HCT116 (cell line): ENCODE measurements at regions not wholly inside any gene's neighbourhood (a gene's known extent, or its start where the extent isn't known, plus 50 kb on each side); places are given as distances from the start of the nearest gene placed in this dataset.

Experiments
- ATAC-seq: fragments of 200-7000 bp; cut with Tn5 transposase; 2 replicates; pipeline ENCODE4 v1.9.1; 2020; ENCODE audit warnings: mild to moderate bottlenecking, moderate library complexity
- BruUV-seq: library from RNA; stranded (reverse); fragments of 400-500 nt; replicated peaks from 2 replicates; lab custom pipeline; 2021; lab: Mats Ljungman, UMichigan
- CTCF ChIA-PET: fragments of 300-600 bp; sonication (Branson Sonifier 250); formaldehyde crosslinking; loops from one replicate; lab custom pipeline; 2021; ENCODE audit warnings: antibody characterized with exemption; lab: Charles Lee
- POLR2A ChIA-PET: fragments of 300-600, 350-600 bp; sonication (Branson Sonifier 250); formaldehyde crosslinking; loops from one replicate; lab custom pipeline; 2021; ENCODE audit warnings: antibody characterized with exemption; lab: Charles Lee
- RAD21 ChIA-PET, 2 experiments: fragments of 300-600 bp; sonication (Branson Sonifier 250); formaldehyde crosslinking; loops; one replicate each; lab custom pipeline; 2023; ENCODE audit warnings: low total read pairs in 2 of 2; ENCODE audit not compliant: uncharacterized antibody in 2 of 2, unreplicated experiment in 2 of 2, low non-redundant PET in 1 of 2; lab: Charles Lee
- DNase-seq: peaks from one replicate; pipeline ENCODE4 v3.0.0-alpha.2; 2010; ENCODE audit warnings: low read depth, low spot score
- H2AFZ ChIP-seq: fragments of 200-600 bp; shearing (Covaris generic), sonication (generic); 2 replicates; pipeline ENCODE4 v1.6.1; 2017; ENCODE audit warnings: low read depth, mixed run types, mixed read lengths, antibody characterized with exemption, low read length; ENCODE audit not compliant: poor library complexity, severe bottlenecking
- H3K27ac ChIP-seq: 2 replicates; pipeline ENCODE4 v1.5.1; 2012; ENCODE audit warnings: low read depth, low read length
- H3K27me3 ChIP-seq: fragments of 200-600 bp; sonication (generic); 2 replicates; pipeline ENCODE4 v1.6.1; 2016; ENCODE audit warnings: mixed run types, low read length, mixed read lengths; ENCODE audit not compliant: insufficient read depth
- H3K36me3 ChIP-seq, 2 experiments: fragments of 200-500 bp in 1 of 2; fragments of 200-600 bp in 1 of 2; sonication (Bioruptor generic) in 1 of 2; sonication (generic) in 1 of 2; 2 replicates each; pipeline versions ENCODE4 v1.5.1 to v1.6.1; 2014 to 2016; ENCODE audit warnings: low read length in 2 of 2, inconsistent platforms in 1 of 2, mixed read lengths in 1 of 2, mixed run types in 1 of 2; ENCODE audit not compliant: insufficient read depth in 2 of 2, control insufficient read depth in 1 of 2
- H3K4me1 ChIP-seq, 2 experiments: fragments of 200-600 bp in 1 of 2; sonication (generic) in 1 of 2; 2 replicates each; pipeline versions ENCODE4 v1.5.1 to v1.6.1; 2012 to 2017; ENCODE audit warnings: low read length in 2 of 2, inconsistent platforms in 1 of 2, mild to moderate bottlenecking in 1 of 2, mixed read lengths in 1 of 2, mixed run types in 1 of 2, moderate library complexity in 1 of 2; ENCODE audit not compliant: insufficient read depth in 2 of 2, control insufficient read depth in 1 of 2
- H3K4me2 ChIP-seq: fragments of 200-600 bp; sonication (generic); 2 replicates; pipeline ENCODE4 v1.6.1; 2017; ENCODE audit warnings: mixed run types, low read length, mixed read lengths
- H3K4me3 ChIP-seq, 2 experiments: fragments of 200-600 bp in 1 of 2; sonication (generic) in 1 of 2; replicated peaks in 1 of 2; 2 replicates each; pipeline ENCODE4 v1.5.1; 2011 to 2016; ENCODE audit warnings: low read length in 2 of 2, control low read depth in 1 of 2, low read depth in 1 of 2, mild to moderate bottlenecking in 1 of 2, mixed read lengths in 1 of 2, mixed run types in 1 of 2
- H3K79me2 ChIP-seq: fragments of 200-600 bp; sonication (generic); 2 replicates; pipeline ENCODE4 v1.6.1; 2017; ENCODE audit warnings: mild to moderate bottlenecking, mixed run types, low read length, moderate library complexity, mixed read lengths; ENCODE audit not compliant: insufficient read depth
- H3K9ac ChIP-seq: fragments of 200-600 bp; sonication (generic); 2 replicates; pipeline ENCODE4 v1.6.1; 2016; ENCODE audit warnings: low read length, mixed read lengths
- H3K9me2 ChIP-seq: fragments of 200-600 bp; sonication (generic), shearing (Covaris generic); 2 replicates; pipeline ENCODE4 v1.6.1; 2017; ENCODE audit warnings: mixed run types, mild to moderate bottlenecking, moderate library complexity; ENCODE audit not compliant: insufficient read depth
- H3K9me3 ChIP-seq, 2 experiments: fragments of 200-500 bp in 1 of 2; fragments of 200-600 bp in 1 of 2; sonication (Bioruptor generic) in 1 of 2; sonication (generic) in 1 of 2; 2 replicates each; pipeline ENCODE4 v1.6.1; 2014 to 2017; ENCODE audit warnings: low read length in 2 of 2, mixed read lengths in 2 of 2, inconsistent platforms in 1 of 2, low read depth in 1 of 2, mild to moderate bottlenecking in 1 of 2, mixed run types in 1 of 2, moderate library complexity in 1 of 2; ENCODE audit not compliant: control insufficient read depth in 1 of 2, insufficient read depth in 1 of 2
- H4K20me1 ChIP-seq: fragments of 200-600 bp; sonication (generic), shearing (Covaris generic); 2 replicates; pipeline ENCODE4 v1.6.1; 2017; ENCODE audit warnings: mixed run types, mild to moderate bottlenecking, moderate library complexity; ENCODE audit not compliant: insufficient read depth
- CBX3 ChIP-seq: IDR thresholded peaks from 2 replicates; pipeline ENCODE4 v1.6.1; 2012; ENCODE audit warnings: low read depth
- CTCF ChIP-seq, 3 experiments: fragments of 200-600 bp in 1 of 3; sonication (generic) in 1 of 3; IDR thresholded peaks in 2 of 3; conservative IDR thresholded peaks in 1 of 3; 2 replicates each; pipeline ENCODE4 v1.5.1; 2012 to 2017; ENCODE audit warnings: low read depth in 2 of 3, low read length in 2 of 3, antibody characterized with exemption in 1 of 3, borderline replicate concordance in 1 of 3, control low read depth in 1 of 3, mild to moderate bottlenecking in 1 of 3, mixed read lengths in 1 of 3, mixed run types in 1 of 3, moderate library complexity in 1 of 3; ENCODE audit not compliant: insufficient read depth in 1 of 3
- ELF1 ChIP-seq: IDR thresholded peaks from 2 replicates; pipeline ENCODE4 v1.6.1; 2012; ENCODE audit warnings: low read depth, borderline replicate concordance
- FOSL1 ChIP-seq: IDR thresholded peaks from 2 replicates; pipeline ENCODE4 v1.6.1; 2012; ENCODE audit warnings: low read depth
- JUND ChIP-seq: IDR thresholded peaks from 2 replicates; pipeline ENCODE4 v1.6.1; 2012
- POLR2AphosphoS5 ChIP-seq: IDR thresholded peaks from 2 replicates; pipeline ENCODE4 v1.6.1; 2011; ENCODE audit warnings: mild to moderate bottlenecking, low read depth, low read length, moderate library complexity
- RAD21 ChIP-seq: IDR thresholded peaks from 2 replicates; pipeline ENCODE4 v1.6.1; 2012; ENCODE audit warnings: low read depth, mild to moderate bottlenecking
- YY1 ChIP-seq: IDR thresholded peaks from 2 replicates; pipeline ENCODE4 v1.6.1; 2011; ENCODE audit warnings: low read length, low read depth, moderate library complexity, mild to moderate bottlenecking; ENCODE audit not compliant: insufficient replicate concordance; ENCODE audit errors: extremely low read depth
- ZBTB33 ChIP-seq: IDR thresholded peaks from 2 replicates; pipeline ENCODE4 v1.6.1; 2011; ENCODE audit warnings: mild to moderate bottlenecking, low read length, moderate library complexity; ENCODE audit not compliant: insufficient replicate concordance; ENCODE audit errors: extremely low read depth
- ZNF274 ChIP-seq: fragments of 200-500 bp; sonication (Bioruptor generic); IDR thresholded peaks from 2 replicates; pipeline ENCODE4 v1.6.1; 2014; ENCODE audit warnings: mild to moderate bottlenecking, low read depth, low read length, inconsistent platforms
- intact Hi-C: fragments of 100-400 bp; cut with micrococcal nuclease; formaldehyde crosslinking; loops from 2 replicates; pipeline ENCODE4 v1.10.0; 2022
- TF ChIP-seq, protein P1 (sequence below): IDR thresholded peaks from 2 replicates; pipeline ENCODE4 v1.6.1; 2012; ENCODE audit warnings: low read depth

- peaks cover 4 to 17% of the 10 kb centered on the region in 2 experiments; a peak in 2 of 4 replicates for H3K9me3 ChIP-seq
- no peak for ATAC-seq
- no peaks in the 10 kb centered on the region for H3K79me2 ChIP-seq
Observed at GRCh38 chr11:81870066-81870412, 863.6 kb downstream of the FAM181B start.

GRCh38 chr11:81869351-81870065 lies 864.2 kb downstream of the FAM181B start:
- Histone ChIP-seq H4K20me1 (no peaks in the 10 kb centered on the region), H3K79me2 (no peaks in the 10 kb centered on the region), H3K9me3 (peaks cover 4 to 14% of the 10 kb centered on the region in 2 experiments; a peak in 2 of 4 replicates), H3K27me3 (no peaks in the 10 kb centered on the region), H3K9me2 (no peaks in the 10 kb centered on the region), H2AFZ (no peak overlapping the region), H3K9ac (no peak overlapping the region), H3K27ac (no peak overlapping the region), H3K4me1 (no peaks in the 10 kb centered on the region), H3K4me2 (no peak overlapping the region), H3K36me3 (no peaks in the 10 kb centered on the region), H3K4me3 (no peak overlapping the region)
- CTCF ChIA-PET, result no interaction called here
- no TSS peak for BruUV-seq
- intact Hi-C loops, result no loop called here
- RAD21 ChIA-PET, result no interaction called here
- no peak for ATAC-seq
- DNase-seq, result no peak
- POLR2A ChIA-PET, result no interaction called here
- TF ChIP-seq ELF1, result no peak
- no peak for TF ChIP-seq FOSL1
- TF ChIP-seq POLR2AphosphoS5, result no peak
- TF ChIP-seq JUND, result no peak
- no peak for TF ChIP-seq ZBTB33
- TF ChIP-seq CBX3, result no peak
- no peak for TF ChIP-seq YY1
- no peak for TF ChIP-seq RAD21
- TF ChIP-seq CTCF (IDR thresholded peaks at IDR 0.05 in 2 of 3, conservative IDR thresholded peaks at IDR 0.05 in 1 of 3; ENCODE audit: borderline replicate concordance in 1 of 3, insufficient read depth in 1 of 3, low read depth in 2 of 3, low read length in 2 of 3), result no peak
- TF ChIP-seq ZNF274, result no peak
- TF ChIP-seq, protein P1, sequence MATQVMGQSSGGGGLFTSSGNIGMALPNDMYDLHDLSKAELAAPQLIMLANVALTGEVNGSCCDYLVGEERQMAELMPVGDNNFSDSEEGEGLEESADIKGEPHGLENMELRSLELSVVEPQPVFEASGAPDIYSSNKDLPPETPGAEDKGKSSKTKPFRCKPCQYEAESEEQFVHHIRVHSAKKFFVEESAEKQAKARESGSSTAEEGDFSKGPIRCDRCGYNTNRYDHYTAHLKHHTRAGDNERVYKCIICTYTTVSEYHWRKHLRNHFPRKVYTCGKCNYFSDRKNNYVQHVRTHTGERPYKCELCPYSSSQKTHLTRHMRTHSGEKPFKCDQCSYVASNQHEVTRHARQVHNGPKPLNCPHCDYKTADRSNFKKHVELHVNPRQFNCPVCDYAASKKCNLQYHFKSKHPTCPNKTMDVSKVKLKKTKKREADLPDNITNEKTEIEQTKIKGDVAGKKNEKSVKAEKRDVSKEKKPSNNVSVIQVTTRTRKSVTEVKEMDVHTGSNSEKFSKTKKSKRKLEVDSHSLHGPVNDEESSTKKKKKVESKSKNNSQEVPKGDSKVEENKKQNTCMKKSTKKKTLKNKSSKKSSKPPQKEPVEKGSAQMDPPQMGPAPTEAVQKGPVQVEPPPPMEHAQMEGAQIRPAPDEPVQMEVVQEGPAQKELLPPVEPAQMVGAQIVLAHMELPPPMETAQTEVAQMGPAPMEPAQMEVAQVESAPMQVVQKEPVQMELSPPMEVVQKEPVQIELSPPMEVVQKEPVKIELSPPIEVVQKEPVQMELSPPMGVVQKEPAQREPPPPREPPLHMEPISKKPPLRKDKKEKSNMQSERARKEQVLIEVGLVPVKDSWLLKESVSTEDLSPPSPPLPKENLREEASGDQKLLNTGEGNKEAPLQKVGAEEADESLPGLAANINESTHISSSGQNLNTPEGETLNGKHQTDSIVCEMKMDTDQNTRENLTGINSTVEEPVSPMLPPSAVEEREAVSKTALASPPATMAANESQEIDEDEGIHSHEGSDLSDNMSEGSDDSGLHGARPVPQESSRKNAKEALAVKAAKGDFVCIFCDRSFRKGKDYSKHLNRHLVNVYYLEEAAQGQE, result no peak

More at GRCh38 chr11:81870066-81870412, 863.6 kb downstream of the FAM181B start:
- no peaks in the 10 kb centered on the region for H3K36me3 ChIP-seq
- BruUV-seq, result no TSS peak
- no peak overlapping the region for H3K27ac ChIP-seq
- H3K4me3 ChIP-seq, result no peak overlapping the region
- no peak overlapping the region for H3K9ac ChIP-seq
- H2AFZ ChIP-seq, result no peak overlapping the region
- H3K27me3 ChIP-seq, result no peaks in the 10 kb centered on the region
- POLR2A ChIA-PET, result no interaction called here
- H3K4me1 ChIP-seq, result no peaks in the 10 kb centered on the region
- no peak for TF ChIP-seq ELF1
- TF ChIP-seq, all 23 proteins: peak for 0
- ChIA-PET CTCF (no interaction called here), RAD21 (no interaction called here)
- DNase-seq, result no peak
- intact Hi-C loops, result no loop called here
- Histone ChIP-seq H4K20me1 (no peaks in the 10 kb centered on the region), H3K9me2 (no peaks in the 10 kb centered on the region), H3K4me2 (no peak overlapping the region)
